ENCODE measurements at regions not wholly inside any gene's neighbourhood (a gene's known extent, or its start where the extent isn't known, plus 50 kb on each side); places are given as distances from the start of the nearest gene placed in this dataset.

GRCh38 chr2:41870265-41870585 lies 177.6 kb upstream of the PKDCC start:
- no peak for DNase-seq

GRCh38 chr2:41871080-41871479 lies 176.7 kb upstream of the PKDCC start:
- DNase-seq: peak; percentile 64

- no peak for DNase-seq
Observed at GRCh38 chr2:41872646-41873045, 175.2 kb upstream of the PKDCC start.

- no peak for DNase-seq
Observed at GRCh38 chr2:41873102-41874031, 174.5 kb upstream of the PKDCC start.

- no peak for DNase-seq
Observed at GRCh38 chr2:41877114-41877678, 170.6 kb upstream of the PKDCC start.

DNA sequence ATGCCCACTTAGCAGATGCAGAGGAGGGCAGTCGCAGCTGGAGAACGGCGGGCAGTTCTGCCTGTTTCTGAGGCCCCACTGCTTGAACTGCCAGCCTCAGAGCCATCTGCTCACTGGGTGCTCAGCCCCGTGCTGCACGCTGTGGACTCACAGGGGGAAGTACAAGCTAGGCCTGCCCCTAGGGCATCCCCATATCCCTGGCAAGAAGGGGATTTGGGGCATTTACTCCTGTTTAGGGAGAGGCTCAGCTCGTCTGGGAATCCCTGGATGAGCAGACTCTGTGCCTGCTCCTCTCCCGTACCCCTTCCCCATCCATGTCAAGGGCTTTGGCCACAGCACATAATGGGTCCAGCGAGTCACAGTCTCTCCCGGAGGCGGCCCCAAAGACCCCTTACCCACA lies 169.8 kb upstream of the PKDCC start:
- no peak for DNase-seq

- DNase-seq: peak; percentile 56
Observed at GRCh38 chr2:41878716-41879234, 169.0 kb upstream of the PKDCC start.

DNA sequence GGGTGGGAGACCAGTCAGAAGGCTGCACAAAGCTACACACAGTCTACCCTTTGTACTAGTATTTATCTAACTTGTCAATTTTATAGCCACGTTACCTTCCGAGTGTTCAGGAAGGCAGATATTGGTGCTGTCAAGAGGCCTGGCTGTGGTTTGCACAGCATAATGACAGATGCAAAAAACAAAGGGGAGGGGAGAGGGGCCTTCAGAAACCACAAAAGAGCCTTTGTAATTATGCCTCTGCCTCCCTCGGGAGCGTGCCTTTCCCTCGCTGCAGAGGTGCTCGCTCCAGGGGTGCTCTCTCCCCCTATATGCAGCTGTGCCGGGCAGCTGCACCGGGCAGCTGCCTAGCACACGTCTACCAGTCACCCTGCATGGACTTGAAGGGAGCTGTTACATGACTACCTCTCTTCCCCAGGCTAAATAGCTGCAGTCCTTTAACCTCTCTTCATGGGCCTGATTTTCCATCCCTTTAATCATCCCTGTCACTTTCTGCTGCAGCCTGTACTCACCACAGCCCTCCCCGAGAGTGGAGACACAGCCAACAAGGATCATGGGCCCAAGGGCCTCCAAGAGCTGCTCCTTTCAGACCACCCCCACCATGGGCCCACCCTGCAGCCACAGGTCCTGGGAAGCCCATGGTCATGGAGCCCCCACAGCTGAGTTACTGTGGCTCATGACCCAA lies 168.4 kb upstream of the PKDCC start:
- DNase-seq: peak; percentile 55

GRCh38 chr2:41880561-41881243 lies 167.1 kb upstream of the PKDCC start:
- no peak for DNase-seq

GRCh38 chr2:41881249-41881648 lies 166.6 kb upstream of the PKDCC start:
- no peak for DNase-seq

DNA sequence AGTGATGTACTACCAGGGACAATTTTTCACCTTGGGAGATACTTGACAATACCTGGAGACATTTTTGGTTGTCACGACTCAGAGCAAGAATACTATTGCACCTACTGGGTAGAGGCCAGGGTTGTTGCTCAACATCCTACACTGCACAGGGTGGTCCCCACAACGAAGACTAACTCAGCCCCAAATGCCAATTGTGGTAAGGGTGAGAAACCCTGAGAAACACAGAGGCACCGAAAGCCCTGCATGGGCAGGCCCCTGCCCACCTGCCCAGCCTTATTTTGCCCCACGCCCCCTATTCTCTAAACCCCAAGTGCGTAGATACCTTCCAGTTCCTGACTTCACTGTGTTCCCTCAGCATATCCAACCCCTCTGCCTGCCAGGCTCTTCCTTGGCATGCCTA lies 163.1 kb upstream of the PKDCC start:
- no peak for DNase-seq

GRCh38 chr2:41886145-41886664 lies 161.6 kb upstream of the PKDCC start:
- no peak for DNase-seq

DNA sequence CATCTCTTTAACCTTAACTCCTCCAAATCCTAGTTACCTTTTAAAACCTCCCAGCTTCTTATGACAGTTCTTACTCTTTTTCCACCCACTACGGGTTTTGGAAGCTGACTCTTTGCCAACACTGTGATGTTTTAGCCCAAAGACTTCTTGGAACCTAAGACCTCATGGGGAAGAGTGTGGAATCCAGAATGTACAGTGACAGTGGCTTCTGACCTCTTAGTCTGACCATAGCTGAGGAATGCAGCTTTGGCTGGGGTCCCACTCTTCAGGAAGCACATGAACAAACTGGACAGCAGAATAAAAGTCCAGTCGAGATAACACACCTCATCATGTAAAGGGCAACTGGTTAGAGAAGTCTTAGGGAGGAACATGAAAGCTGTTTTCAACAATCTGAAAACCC lies 161.1 kb upstream of the PKDCC start:
- DNase-seq: no peak

DNA sequence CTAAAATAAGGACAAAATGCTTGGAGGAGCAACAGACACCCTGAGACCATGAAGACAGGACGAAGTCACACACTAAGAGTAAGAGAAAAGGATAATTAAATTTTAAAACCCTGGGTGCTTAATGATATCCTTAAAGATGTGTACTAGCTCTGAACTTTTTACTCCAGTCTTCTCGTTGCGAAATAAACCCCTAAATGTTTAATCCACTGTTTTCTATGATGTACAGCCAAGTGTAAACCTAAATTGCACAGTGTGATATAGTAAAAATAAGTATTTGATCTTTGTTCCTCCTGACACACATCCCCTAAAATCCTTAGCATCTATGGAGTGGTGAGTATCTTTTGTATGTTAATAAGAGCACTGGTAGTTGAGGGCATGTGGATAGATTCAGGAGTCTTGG lies 157.5 kb upstream of the PKDCC start:
- DNase-seq: no peak

GRCh38 chr2:41892476-41892875 lies 155.3 kb upstream of the PKDCC start:
- no peak for DNase-seq

- no peak for DNase-seq
Observed at GRCh38 chr2:41894563-41895333, 153.1 kb upstream of the PKDCC start.

- no peak for DNase-seq
Observed at GRCh38 chr2:41895334-41895664, 152.5 kb upstream of the PKDCC start.

GRCh38 chr2:41896186-41896846 lies 151.5 kb upstream of the PKDCC start:
- no peak for DNase-seq

DNA sequence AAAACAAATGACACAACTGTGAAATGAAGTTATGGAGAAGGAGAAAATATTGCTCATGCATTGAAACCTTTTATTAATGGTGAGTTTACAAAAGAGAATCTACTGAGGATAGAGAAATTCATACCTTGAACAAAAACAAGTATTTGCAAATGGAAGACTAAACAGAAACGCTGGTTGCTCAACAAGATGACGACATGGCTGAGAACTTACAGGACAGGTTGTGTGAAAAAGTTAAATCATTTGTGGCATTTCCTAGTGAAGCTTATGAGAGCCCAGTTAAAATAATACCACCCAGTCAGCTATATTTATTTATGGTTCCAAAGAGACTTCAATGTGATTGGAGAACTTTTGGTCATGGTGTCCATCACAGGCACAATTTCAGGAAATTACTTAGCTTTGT lies 148.6 kb upstream of the PKDCC start:
- no peak for DNase-seq

- DNase-seq: no peak
Observed at GRCh38 chr2:41900101-41900577, 147.7 kb upstream of the PKDCC start.

DNA sequence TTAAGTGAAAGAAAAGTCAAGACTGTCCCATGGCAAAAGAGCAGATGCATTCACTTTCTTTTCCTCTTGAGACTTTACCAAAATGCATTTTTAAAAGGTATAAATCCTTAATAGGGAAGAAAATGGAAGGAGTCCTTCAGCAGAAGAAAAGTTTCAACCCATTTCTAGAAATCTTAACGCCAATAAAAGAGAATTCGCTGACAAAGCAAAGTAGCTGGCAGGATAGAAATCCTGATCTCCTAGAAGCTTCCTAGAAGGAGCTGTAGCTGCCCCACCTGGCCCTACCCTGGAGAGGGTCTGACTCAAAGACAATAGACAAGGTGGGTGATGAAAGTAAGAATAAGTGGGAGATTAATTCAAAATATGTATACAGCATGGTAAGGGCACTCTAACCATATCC lies 144.9 kb upstream of the PKDCC start:
- no peak for DNase-seq

Measured in left hindlimb (tissue), 1 donor.